ENCODE measurements at regions not wholly inside any gene's neighbourhood (a gene's known extent, or its start where the extent isn't known, plus 50 kb on each side); places are given as distances from the start of the nearest gene placed in this dataset.

DNA sequence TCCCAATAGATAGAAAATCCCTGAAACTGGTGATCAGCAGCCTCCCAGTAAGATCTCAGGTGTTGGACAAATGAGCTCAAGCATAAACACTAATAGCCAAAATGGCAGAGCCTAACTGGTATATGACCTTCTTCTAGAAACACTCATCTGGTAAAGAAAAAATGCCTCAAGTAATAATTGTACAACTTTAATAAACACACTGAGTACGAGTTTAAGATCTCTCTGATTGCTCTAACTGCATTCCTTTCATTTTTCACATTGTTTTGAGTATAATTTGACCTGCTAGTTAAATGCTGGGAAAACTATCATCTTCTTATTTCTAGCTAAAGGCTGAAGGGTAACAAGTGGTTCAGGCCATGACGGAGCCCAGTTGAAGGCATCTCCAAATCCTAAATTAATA, 2009.5 kb upstream of the PCDH20 start:
- TF ChIP-seq ZNF671 (CRISPR knock-in tag; IDR thresholded peaks at IDR 0.05), result no peak
- TF ChIP-seq ZNF532 (CRISPR knock-in tag; IDR thresholded peaks at IDR 0.05; ENCODE audit: borderline replicate concordance), result no peak
- TF ChIP-seq EMX1 (CRISPR knock-in tag; IDR thresholded peaks at IDR 0.05), result no peak
- TF ChIP-seq IRF1 (CRISPR knock-in tag; IDR thresholded peaks at IDR 0.05), result no peak
- no peak for TF ChIP-seq ARID4B (CRISPR knock-in tag; IDR thresholded peaks at IDR 0.05; ENCODE audit: borderline replicate concordance)
- TF ChIP-seq GTF2I (CRISPR knock-in tag; conservative IDR thresholded peaks at IDR 0.05), result no peak
- no peak for TF ChIP-seq GRHL2 (CRISPR knock-in tag; IDR thresholded peaks at IDR 0.05; ENCODE audit: insufficient replicate concordance, severe bottlenecking)
- no peak for TF ChIP-seq TEAD4 (CRISPR knock-in tag; IDR thresholded peaks at IDR 0.05)
- TF ChIP-seq, protein P1, sequence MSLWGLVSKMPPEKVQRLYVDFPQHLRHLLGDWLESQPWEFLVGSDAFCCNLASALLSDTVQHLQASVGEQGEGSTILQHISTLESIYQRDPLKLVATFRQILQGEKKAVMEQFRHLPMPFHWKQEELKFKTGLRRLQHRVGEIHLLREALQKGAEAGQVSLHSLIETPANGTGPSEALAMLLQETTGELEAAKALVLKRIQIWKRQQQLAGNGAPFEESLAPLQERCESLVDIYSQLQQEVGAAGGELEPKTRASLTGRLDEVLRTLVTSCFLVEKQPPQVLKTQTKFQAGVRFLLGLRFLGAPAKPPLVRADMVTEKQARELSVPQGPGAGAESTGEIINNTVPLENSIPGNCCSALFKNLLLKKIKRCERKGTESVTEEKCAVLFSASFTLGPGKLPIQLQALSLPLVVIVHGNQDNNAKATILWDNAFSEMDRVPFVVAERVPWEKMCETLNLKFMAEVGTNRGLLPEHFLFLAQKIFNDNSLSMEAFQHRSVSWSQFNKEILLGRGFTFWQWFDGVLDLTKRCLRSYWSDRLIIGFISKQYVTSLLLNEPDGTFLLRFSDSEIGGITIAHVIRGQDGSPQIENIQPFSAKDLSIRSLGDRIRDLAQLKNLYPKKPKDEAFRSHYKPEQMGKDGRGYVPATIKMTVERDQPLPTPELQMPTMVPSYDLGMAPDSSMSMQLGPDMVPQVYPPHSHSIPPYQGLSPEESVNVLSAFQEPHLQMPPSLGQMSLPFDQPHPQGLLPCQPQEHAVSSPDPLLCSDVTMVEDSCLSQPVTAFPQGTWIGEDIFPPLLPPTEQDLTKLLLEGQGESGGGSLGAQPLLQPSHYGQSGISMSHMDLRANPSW (CRISPR knock-in tag; conservative IDR thresholded peaks at IDR 0.05; ENCODE audit: low read depth), result no peak
- TF ChIP-seq NFYB (CRISPR knock-in tag; conservative IDR thresholded peaks at IDR 0.05; ENCODE audit: low read depth), result no peak
- TF ChIP-seq ETV6 (CRISPR knock-in tag; IDR thresholded peaks at IDR 0.05), result no peak
- TF ChIP-seq, protein P2, sequence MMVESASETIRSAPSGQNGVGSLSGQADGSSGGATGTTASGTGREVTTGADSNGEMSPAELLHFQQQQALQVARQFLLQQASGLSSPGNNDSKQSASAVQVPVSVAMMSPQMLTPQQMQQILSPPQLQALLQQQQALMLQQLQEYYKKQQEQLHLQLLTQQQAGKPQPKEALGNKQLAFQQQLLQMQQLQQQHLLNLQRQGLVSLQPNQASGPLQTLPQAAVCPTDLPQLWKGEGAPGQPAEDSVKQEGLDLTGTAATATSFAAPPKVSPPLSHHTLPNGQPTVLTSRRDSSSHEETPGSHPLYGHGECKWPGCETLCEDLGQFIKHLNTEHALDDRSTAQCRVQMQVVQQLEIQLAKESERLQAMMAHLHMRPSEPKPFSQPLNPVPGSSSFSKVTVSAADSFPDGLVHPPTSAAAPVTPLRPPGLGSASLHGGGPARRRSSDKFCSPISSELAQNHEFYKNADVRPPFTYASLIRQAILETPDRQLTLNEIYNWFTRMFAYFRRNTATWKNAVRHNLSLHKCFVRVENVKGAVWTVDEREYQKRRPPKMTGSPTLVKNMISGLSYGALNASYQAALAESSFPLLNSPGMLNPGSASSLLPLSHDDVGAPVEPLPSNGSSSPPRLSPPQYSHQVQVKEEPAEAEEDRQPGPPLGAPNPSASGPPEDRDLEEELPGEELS (CRISPR knock-in tag; IDR thresholded peaks at IDR 0.05), result no peak
- DNase-seq (ENCODE audit: low spot score), result no peak
- no peak for ATAC-seq
- no peak overlapping the region for H3K4me3 Mint-ChIP-seq
- CTCF ChIA-PET, result no interaction called here
- H3K36me3 Mint-ChIP-seq, result peaks cover 3% of the 10 kb centered on the region; the same call in 1 of the 2 replicates
- H3K9me3 Mint-ChIP-seq, result peaks cover 19% of the 10 kb centered on the region
- no peak overlapping the region for H3K27ac Mint-ChIP-seq
- H3K27me3 Mint-ChIP-seq (ENCODE audit: low read depth), result no peaks in the 10 kb centered on the region; the same call in 1 of the 2 replicates
- POLR2A ChIA-PET, result no interaction called here
- 0 out of 2 replicates have a peak, but pooled peaks cover 3% of the 10 kb centered on the region for H3K4me1 Mint-ChIP-seq
